OCI-LY3 (cell line): ENCODE measurements at regions not wholly inside any gene's neighbourhood (a gene's known extent, or its start where the extent isn't known, plus 50 kb on each side); places are given as distances from the start of the nearest gene placed in this dataset.

Experiments
- H2AFZ ChIP-seq: fragments of 200-600, 300-600 bp; shearing (Covaris generic); 2 replicates; pipeline ENCODE4 v1.6.0; 2014; ENCODE audit warnings: antibody characterized with exemption, low read depth, low read length
- H3K27ac ChIP-seq: fragments of 200-600, 300-600 bp; sonication (generic); 2 replicates; pipeline ENCODE4 v1.5.1; 2014; ENCODE audit warnings: mild to moderate bottlenecking, low read length, moderate library complexity, mixed read lengths
- H3K27me3 ChIP-seq: fragments of 200-600, 300-600 bp; sonication (generic); 2 replicates; pipeline ENCODE4 v1.6.1; 2014; ENCODE audit warnings: low read depth, low read length, mixed read lengths
- H3K36me3 ChIP-seq: fragments of 200-600, 300-600 bp; sonication (generic); replicated peaks from 2 replicates; pipeline ENCODE3; 2014; ENCODE audit warnings: low read depth, low read length, mixed read lengths
- H3K4me1 ChIP-seq: fragments of 300-600, 200-600 bp; sonication (generic); 2 replicates; pipeline ENCODE4 v1.6.1; 2014; ENCODE audit warnings: low read length, mixed read lengths
- H3K4me2 ChIP-seq: fragments of 200-600, 300-600 bp; sonication (generic); 2 replicates; pipeline ENCODE4 v1.6.1; 2014; ENCODE audit warnings: low read length, mixed read lengths
- H3K4me3 ChIP-seq: fragments of 300-600, 200-600 bp; sonication (generic); 2 replicates; pipeline ENCODE4 v1.5.1; 2014; ENCODE audit warnings: antibody characterized with exemption, mild to moderate bottlenecking, low read length, moderate library complexity
- H3K79me2 ChIP-seq: fragments of 300-600, 200-600 bp; shearing (Covaris generic); 2 replicates; pipeline ENCODE4 v1.6.1; 2014; ENCODE audit warnings: mild to moderate bottlenecking, low read length, mixed read lengths
- H3K9ac ChIP-seq: fragments of 300-600, 200-600 bp; shearing (Covaris generic); 2 replicates; pipeline ENCODE4 v1.6.0; 2014; ENCODE audit warnings: mild to moderate bottlenecking, low read length, moderate library complexity
- H3K9me3 ChIP-seq: fragments of 200-600, 300-600 bp; shearing (Covaris generic); 2 replicates; pipeline ENCODE4 v1.6.1; 2014; ENCODE audit warnings: low read length, mixed read lengths; ENCODE audit not compliant: insufficient read depth
- H4K20me1 ChIP-seq: fragments of 200-600, 300-600 bp; sonication (generic); 2 replicates; pipeline ENCODE4 v1.6.1; 2016; ENCODE audit warnings: low read length, mixed read lengths; ENCODE audit not compliant: insufficient read depth
- EZH2phosphoT487 ChIP-seq: fragments of 200-600 bp; shearing (Covaris generic); IDR thresholded peaks from 2 replicates; pipeline ENCODE4 v1.6.1; 2018; ENCODE audit warnings: antibody characterized with exemption, mixed run types, low read depth
- TF ChIP-seq, protein P1 (sequence below): fragments of 200-600, 300-600 bp; sonication (generic); IDR thresholded peaks from 2 replicates; pipeline ENCODE4 v1.5.1; 2014; ENCODE audit warnings: antibody characterized with exemption, low read length, low read depth

DNA sequence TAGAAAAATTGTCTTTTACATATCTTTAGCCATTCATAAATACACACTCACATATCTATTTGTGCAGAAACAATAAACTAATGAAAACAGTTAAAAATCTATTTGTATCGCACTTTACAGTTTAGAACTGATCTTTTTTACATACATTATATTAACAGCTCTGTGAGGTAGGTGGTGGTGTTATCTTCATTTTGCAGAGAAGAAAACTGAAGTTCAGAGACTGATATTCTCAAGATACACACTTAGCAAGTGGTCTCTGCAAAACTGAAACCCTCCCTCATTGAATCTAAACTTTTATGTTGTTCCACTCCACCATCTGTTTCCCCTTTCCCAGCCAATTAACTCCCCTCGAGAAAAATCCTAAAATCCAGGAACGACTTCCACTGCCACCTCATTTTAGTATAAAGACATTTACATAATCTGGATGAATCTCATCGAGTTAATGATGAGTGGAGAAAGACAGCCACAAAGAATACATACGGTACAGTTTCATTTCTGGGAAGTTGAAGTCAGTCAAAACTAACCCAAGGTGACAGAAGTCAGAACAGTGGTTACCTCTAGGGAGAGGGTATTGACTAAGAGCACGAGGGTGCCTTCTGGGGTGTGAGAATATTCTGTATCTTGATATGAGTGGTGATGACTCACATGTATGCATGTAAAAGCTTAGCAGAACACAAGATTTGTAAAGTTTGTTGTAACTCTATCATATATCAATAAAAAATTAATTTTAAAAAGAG is 524.2 kb upstream of the TCF4 start:
- H3K27ac ChIP-seq = peak overlapping the region; percentile 84
- no peak overlapping the region for H2AFZ ChIP-seq
- TF ChIP-seq, protein P1, sequence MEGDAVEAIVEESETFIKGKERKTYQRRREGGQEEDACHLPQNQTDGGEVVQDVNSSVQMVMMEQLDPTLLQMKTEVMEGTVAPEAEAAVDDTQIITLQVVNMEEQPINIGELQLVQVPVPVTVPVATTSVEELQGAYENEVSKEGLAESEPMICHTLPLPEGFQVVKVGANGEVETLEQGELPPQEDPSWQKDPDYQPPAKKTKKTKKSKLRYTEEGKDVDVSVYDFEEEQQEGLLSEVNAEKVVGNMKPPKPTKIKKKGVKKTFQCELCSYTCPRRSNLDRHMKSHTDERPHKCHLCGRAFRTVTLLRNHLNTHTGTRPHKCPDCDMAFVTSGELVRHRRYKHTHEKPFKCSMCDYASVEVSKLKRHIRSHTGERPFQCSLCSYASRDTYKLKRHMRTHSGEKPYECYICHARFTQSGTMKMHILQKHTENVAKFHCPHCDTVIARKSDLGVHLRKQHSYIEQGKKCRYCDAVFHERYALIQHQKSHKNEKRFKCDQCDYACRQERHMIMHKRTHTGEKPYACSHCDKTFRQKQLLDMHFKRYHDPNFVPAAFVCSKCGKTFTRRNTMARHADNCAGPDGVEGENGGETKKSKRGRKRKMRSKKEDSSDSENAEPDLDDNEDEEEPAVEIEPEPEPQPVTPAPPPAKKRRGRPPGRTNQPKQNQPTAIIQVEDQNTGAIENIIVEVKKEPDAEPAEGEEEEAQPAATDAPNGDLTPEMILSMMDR = peak; percentile 51
- peak; percentile 99 for TF ChIP-seq EZH2phosphoT487
- peak overlapping the region; percentile 49 for H3K4me3 ChIP-seq
- H3K79me2 ChIP-seq = no peaks in the 10 kb centered on the region
- no peaks in the 10 kb centered on the region for H4K20me1 ChIP-seq
- peaks cover 81% of the 10 kb centered on the region for H3K4me1 ChIP-seq
- H3K36me3 ChIP-seq = peaks cover 6% of the 10 kb centered on the region
- H3K27me3 ChIP-seq = no peaks in the 10 kb centered on the region
- H3K9me3 ChIP-seq = no peaks in the 10 kb centered on the region
- H3K4me2 ChIP-seq = peak overlapping the region; percentile 58
- H3K9ac ChIP-seq = peak overlapping the region; percentile 61

DNA sequence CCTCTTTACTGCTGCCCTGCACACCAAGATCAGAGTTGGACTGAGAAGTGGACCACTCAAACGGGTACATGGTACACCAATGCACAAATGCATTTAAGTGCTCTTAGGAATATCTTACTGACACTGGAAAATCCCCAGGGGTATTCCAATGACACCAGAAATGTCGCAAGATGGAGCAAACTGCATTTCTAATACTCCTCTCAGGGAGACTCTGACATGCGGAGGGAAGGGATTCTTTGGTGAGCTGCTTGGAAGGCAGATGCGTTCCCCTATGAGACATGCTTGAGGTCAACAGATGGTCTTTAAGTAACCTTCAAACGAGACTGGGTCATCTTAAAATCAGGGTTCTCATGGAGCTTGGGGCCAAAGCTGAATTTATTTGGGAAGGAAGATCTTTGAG is 521.8 kb upstream of the TCF4 start:
- Histone ChIP-seq H3K27me3 (no peaks in the 10 kb centered on the region), H4K20me1 (no peaks in the 10 kb centered on the region), H3K36me3 (peaks cover 23% of the 10 kb centered on the region), H3K79me2 (no peaks in the 10 kb centered on the region), H3K4me3 (no peak overlapping the region), H2AFZ (no peak overlapping the region), H3K4me2 (no peak overlapping the region), H3K27ac (peak overlapping the region; percentile 84; the same call in 1 of the 2 replicates), H3K9ac (no peak overlapping the region), H3K9me3 (peaks cover 15% of the 10 kb centered on the region; the same call in 1 of the 2 replicates), H3K4me1 (peaks cover 57% of the 10 kb centered on the region)
- TF ChIP-seq EZH2phosphoT487 = no peak
- TF ChIP-seq, protein P1 = peak; percentile 31; the same call in 1 of the 2 replicates

DNA sequence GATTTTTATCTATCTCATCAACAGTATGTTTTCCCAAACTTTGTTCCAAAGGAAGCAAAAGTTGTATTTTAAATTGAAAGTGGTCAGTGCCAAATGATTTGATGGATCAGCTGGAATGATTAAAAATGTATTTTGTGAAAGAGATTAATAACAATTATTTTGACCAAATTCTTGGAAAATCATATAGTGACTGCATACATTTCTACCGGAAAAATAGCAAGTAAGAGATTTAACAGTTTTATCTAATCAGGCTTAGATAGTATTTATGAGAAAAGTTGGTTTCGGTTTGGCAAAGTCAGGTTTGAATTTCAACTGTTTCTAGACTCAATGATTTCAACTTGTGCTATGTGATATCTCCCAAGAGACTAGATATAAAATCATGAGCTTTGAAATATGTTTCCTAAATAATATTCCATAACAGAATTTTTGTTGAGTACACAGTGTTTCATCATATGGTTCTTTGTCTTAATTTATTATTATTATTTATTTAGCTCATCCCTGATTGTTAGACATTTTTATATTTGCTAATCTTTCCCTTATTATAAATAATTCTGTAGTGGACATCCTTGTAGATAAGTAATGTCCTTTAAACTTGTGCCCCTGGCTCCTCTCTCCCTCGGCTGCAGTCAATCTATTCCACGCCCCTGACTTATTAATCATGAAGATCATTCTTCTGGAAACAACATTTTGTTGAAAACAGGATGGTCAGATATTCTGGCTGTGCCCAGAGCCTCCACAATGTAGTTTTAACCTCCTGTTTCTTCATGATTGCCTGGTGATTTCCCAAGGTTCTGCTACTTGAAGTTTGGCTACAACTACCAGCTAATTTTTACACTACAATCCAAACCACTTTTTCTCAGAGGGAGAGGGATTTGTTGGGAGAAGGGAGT is 520.7 kb upstream of the TCF4 start:
- H3K27ac ChIP-seq = no peak overlapping the region
- no peak for TF ChIP-seq EZH2phosphoT487
- TF ChIP-seq, protein P1 = no peak
- H4K20me1 ChIP-seq = no peaks in the 10 kb centered on the region
- no peak overlapping the region for H2AFZ ChIP-seq
- H3K79me2 ChIP-seq = no peaks in the 10 kb centered on the region
- H3K9me3 ChIP-seq = peaks cover 25% of the 10 kb centered on the region
- H3K4me2 ChIP-seq = no peak overlapping the region
- H3K27me3 ChIP-seq = no peaks in the 10 kb centered on the region
- H3K4me1 ChIP-seq = peaks cover 50% of the 10 kb centered on the region
- H3K9ac ChIP-seq = no peak overlapping the region
- peaks cover 34% of the 10 kb centered on the region for H3K36me3 ChIP-seq
- no peak overlapping the region for H3K4me3 ChIP-seq
